ENCODE measurements at regions not wholly inside any gene's neighbourhood (a gene's known extent, or its start where the extent isn't known, plus 50 kb on each side); places are given as distances from the start of the nearest gene placed in this dataset.

- Histone ChIP-seq H3K27me3 (ENCODE audit: insufficient read depth, low read length, poor library complexity) (peaks cover 35% of the 10 kb centered on the region), H3K9ac (ENCODE audit: low read depth, low read length) (no peak overlapping the region), H3K9me3 (ENCODE audit: insufficient read depth, low read length, severe bottlenecking) (no peaks in the 10 kb centered on the region), H3K79me2 (ENCODE audit: insufficient read depth, low read length) (no peaks in the 10 kb centered on the region), H4K20me1 (ENCODE audit: insufficient read depth, low read length) (peaks cover 4% of the 10 kb centered on the region; the same call in 1 of the 2 replicates), H3K4me2 (ENCODE audit: insufficient read depth, low read length) (no peak overlapping the region), H3K27ac (ENCODE audit: low read length) (no peak overlapping the region), H3K4me1 (ENCODE audit: insufficient read depth, low read length) (no peaks in the 10 kb centered on the region), H3K4me3 (ENCODE audit: low read depth in 1 of 2, low read length in 2 of 2) (no peak overlapping the region), H2AFZ (ENCODE audit: low read depth, low read length) (no peak overlapping the region), H3K36me3 (ENCODE audit: insufficient read depth, low read length) (no peaks in the 10 kb centered on the region)
- DNase-seq (no peak), ATAC-seq (ENCODE audit: insufficient read depth, low read depth) (no peak)
- TF ChIP-seq CTCF (IDR thresholded peaks at IDR 0.05; ENCODE audit: borderline replicate concordance, extremely low read depth, low read length, poor library complexity, severe bottlenecking) (no peak), EZH2 (IDR thresholded peaks at IDR 0.05; ENCODE audit: borderline replicate concordance, low read depth, low read length, severe bottlenecking) (no peak)
These were observed 89.6 kb downstream of the RBFOX3 start for GRCh38 chr17:79521225-79521624.

DNA sequence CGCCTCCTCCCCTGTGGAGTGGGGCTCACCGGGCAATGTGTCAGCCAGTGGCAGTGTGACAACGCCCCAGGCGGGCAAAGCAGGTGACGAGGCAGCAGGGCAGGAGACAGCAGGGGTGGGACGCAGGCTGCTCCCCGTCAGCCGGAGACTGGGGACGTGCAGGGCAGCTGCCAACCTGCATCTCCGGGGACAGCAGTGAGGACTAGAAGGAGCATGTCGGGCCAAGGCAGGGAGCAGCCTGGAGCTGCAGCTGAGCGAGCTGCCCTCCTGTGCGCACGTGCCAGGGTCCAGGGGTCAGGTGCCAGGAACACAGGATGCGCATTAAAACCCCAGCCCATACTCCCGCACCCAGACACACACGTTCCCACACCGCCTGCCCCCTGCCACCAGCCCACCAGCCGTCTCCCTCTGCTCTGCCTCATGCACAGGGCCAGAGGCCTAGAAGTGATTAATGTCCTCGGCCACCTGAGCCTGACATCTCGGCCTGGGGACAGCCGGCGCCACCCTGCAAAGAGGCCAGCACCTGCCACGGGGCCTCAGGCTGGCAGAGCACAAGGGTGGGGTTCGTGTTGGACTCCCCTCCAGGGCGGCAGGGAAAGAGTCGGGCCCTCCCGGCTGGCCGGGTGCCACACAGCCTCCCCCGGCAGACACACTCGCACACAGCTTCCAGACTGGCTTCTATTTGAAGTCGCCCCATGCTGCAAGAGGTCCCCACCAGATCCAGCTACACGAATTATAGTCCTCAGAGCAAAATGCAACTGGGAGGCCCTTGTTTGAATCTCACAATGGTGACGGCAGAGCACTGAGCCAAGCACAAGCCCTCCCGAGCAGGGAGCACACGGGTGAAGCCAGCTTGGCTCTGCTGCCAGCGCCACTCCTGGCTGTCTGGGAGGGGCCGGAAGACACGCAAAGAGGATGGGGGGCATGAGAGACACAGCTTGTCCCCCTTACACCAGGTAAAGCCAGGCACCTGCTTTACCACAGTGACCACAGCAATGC lies 90.4 kb downstream of the RBFOX3 start:
- DNase-seq (no peak), ATAC-seq (ENCODE audit: insufficient read depth, low read depth) (no peak)
- Histone ChIP-seq H3K4me1 (ENCODE audit: insufficient read depth, low read length) (no peaks in the 10 kb centered on the region), H3K9ac (ENCODE audit: low read depth, low read length) (no peak overlapping the region), H3K9me3 (ENCODE audit: insufficient read depth, low read length, severe bottlenecking) (no peaks in the 10 kb centered on the region), H4K20me1 (ENCODE audit: insufficient read depth, low read length) (peaks cover 4% of the 10 kb centered on the region; the same call in 1 of the 2 replicates), H3K4me2 (ENCODE audit: insufficient read depth, low read length) (no peak overlapping the region), H2AFZ (ENCODE audit: low read depth, low read length) (no peak overlapping the region), H3K36me3 (ENCODE audit: insufficient read depth, low read length) (no peaks in the 10 kb centered on the region), H3K27me3 (ENCODE audit: insufficient read depth, low read length, poor library complexity) (peaks cover 28% of the 10 kb centered on the region), H3K4me3 (ENCODE audit: low read depth in 1 of 2, low read length in 2 of 2) (no peak overlapping the region), H3K79me2 (ENCODE audit: insufficient read depth, low read length) (no peaks in the 10 kb centered on the region), H3K27ac (ENCODE audit: low read length) (no peak overlapping the region)
- TF ChIP-seq EZH2 (IDR thresholded peaks at IDR 0.05; ENCODE audit: borderline replicate concordance, low read depth, low read length, severe bottlenecking) (no peak), CTCF (IDR thresholded peaks at IDR 0.05; ENCODE audit: borderline replicate concordance, extremely low read depth, low read length, poor library complexity, severe bottlenecking) (no peak)

DNA sequence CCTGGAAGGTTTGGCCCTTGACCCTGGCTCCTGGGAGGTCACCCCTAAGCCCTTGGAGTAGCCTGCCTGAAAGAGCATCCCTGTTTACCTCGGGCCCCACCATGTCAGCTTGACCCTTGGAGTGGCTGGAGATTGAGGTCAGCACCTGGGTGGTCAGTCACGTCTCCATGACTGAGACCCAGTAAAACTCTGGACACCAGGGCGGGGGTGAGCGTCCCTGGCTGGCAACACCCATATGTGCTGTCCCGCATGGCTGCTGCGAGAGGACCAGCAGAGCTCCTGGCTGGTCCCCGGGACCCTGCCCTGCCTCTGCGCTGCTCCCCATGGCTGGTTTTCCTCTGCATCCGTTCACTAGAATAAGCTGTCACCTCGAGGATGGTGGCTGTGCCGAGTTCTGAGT lies 91.2 kb downstream of the RBFOX3 start:
- no peaks in the 10 kb centered on the region for H3K4me1 ChIP-seq (ENCODE audit: insufficient read depth, low read length)
- H3K27me3 ChIP-seq (ENCODE audit: insufficient read depth, low read length, poor library complexity): peaks cover 23% of the 10 kb centered on the region
- no peaks in the 10 kb centered on the region for H3K9me3 ChIP-seq (ENCODE audit: insufficient read depth, low read length, severe bottlenecking)
- ATAC-seq (ENCODE audit: insufficient read depth, low read depth) (no peak), DNase-seq (no peak)
- peaks cover 4% of the 10 kb centered on the region; the same call in 1 of the 2 replicates for H4K20me1 ChIP-seq (ENCODE audit: insufficient read depth, low read length)
- no peak overlapping the region for H3K4me3 ChIP-seq (ENCODE audit: low read depth in 1 of 2, low read length in 2 of 2)
- no peaks in the 10 kb centered on the region for H3K36me3 ChIP-seq (ENCODE audit: insufficient read depth, low read length)
- TF ChIP-seq EZH2 (IDR thresholded peaks at IDR 0.05; ENCODE audit: borderline replicate concordance, low read depth, low read length, severe bottlenecking) (no peak), CTCF (IDR thresholded peaks at IDR 0.05; ENCODE audit: borderline replicate concordance, extremely low read depth, low read length, poor library complexity, severe bottlenecking) (no peak)
- H3K4me2 ChIP-seq (ENCODE audit: insufficient read depth, low read length): no peak overlapping the region
- no peak overlapping the region for H2AFZ ChIP-seq (ENCODE audit: low read depth, low read length)
- no peak overlapping the region for H3K27ac ChIP-seq (ENCODE audit: low read length)
- H3K9ac ChIP-seq (ENCODE audit: low read depth, low read length): no peak overlapping the region
- no peaks in the 10 kb centered on the region for H3K79me2 ChIP-seq (ENCODE audit: insufficient read depth, low read length)

Measured in DND-41 (cell line).